Mesenchymal stem cell (in vitro differentiated cells and primary cell): ENCODE measurements at regions not wholly inside any gene's neighbourhood (a gene's known extent, or its start where the extent isn't known, plus 50 kb on each side); places are given as distances from the start of the nearest gene placed in this dataset.

Experiments used
- DNase-seq: peaks from one replicate; pipeline ENCODE4 v3.0.0-alpha.2; 2013
- H2AFZ ChIP-seq: one replicate; pipeline ENCODE4 v1.6.1; 2013; ENCODE audit warnings: low read depth, mild to moderate bottlenecking, control low read depth, inconsistent platforms, low read length, moderate library complexity
- H2AK5ac ChIP-seq: 2 replicates; pipeline ENCODE4 v1.6.1; 2013; ENCODE audit warnings: low read length, moderate library complexity, mild to moderate bottlenecking, inconsistent platforms; ENCODE audit not compliant: severe bottlenecking
- H2BK120ac ChIP-seq: one replicate; pipeline ENCODE4 v1.6.1; 2013; ENCODE audit warnings: low read depth, mild to moderate bottlenecking, inconsistent platforms, low read length, moderate library complexity
- H2BK12ac ChIP-seq, 2 experiments: one replicate each; pipeline ENCODE4 v1.6.1; 2013; ENCODE audit warnings: inconsistent platforms in 2 of 2, low read length in 2 of 2, mild to moderate bottlenecking in 2 of 2, moderate library complexity in 2 of 2, control low read depth in 1 of 2
- H2BK15ac ChIP-seq: one replicate; pipeline ENCODE4 v1.6.1; 2013; ENCODE audit warnings: mild to moderate bottlenecking, low read depth, inconsistent platforms; ENCODE audit not compliant: poor library complexity, severe bottlenecking
- H2BK5ac ChIP-seq: 2 replicates; pipeline ENCODE4 v1.6.1; 2013; ENCODE audit warnings: low read depth, mild to moderate bottlenecking, low read length, control low read depth, inconsistent platforms; ENCODE audit not compliant: poor library complexity, severe bottlenecking
- H3K14ac ChIP-seq, 2 experiments: one replicate each; pipeline ENCODE4 v1.6.1; 2013; ENCODE audit warnings: inconsistent platforms in 2 of 2, low read length in 2 of 2, control low read depth in 1 of 2, mild to moderate bottlenecking in 1 of 2, moderate library complexity in 1 of 2
- H3K18ac ChIP-seq, 2 experiments: one replicate each; pipeline ENCODE4 v1.6.1; 2013; ENCODE audit warnings: inconsistent platforms in 2 of 2, low read length in 2 of 2, control low read depth in 1 of 2, low read depth in 1 of 2, mild to moderate bottlenecking in 1 of 2
- H3K23ac ChIP-seq, 2 experiments: one replicate each; pipeline ENCODE4 v1.6.1; 2013; ENCODE audit warnings: inconsistent platforms in 2 of 2, low read length in 2 of 2, mild to moderate bottlenecking in 2 of 2, moderate library complexity in 2 of 2, control low read depth in 1 of 2
- H3K27ac ChIP-seq: 2 replicates; pipeline ENCODE4 v1.5.1; 2013; ENCODE audit warnings: mild to moderate bottlenecking, moderate library complexity, low read length, control low read depth, inconsistent platforms; ENCODE audit not compliant: poor library complexity, severe bottlenecking
- H3K27me3 ChIP-seq, 2 experiments: 2 replicates each; pipeline versions ENCODE4 v1.6.1 to v1.7.0; 2013; ENCODE audit warnings: low read length in 2 of 2, mild to moderate bottlenecking in 2 of 2, moderate library complexity in 2 of 2, control low read depth in 1 of 2, inconsistent platforms in 1 of 2; ENCODE audit not compliant: control insufficient read depth in 1 of 2, insufficient read depth in 1 of 2
- H3K36me3 ChIP-seq, 2 experiments: 2 replicates each; pipeline versions ENCODE4 v1.6.1 to v1.7.0; 2013; ENCODE audit warnings: low read length in 2 of 2, control low read depth in 1 of 2, inconsistent platforms in 1 of 2, low read depth in 1 of 2, mild to moderate bottlenecking in 1 of 2; ENCODE audit not compliant: insufficient read depth in 2 of 2, control insufficient read depth in 1 of 2
- H3K4ac ChIP-seq, 2 experiments: one replicate each; pipeline ENCODE4 v1.6.1; 2013; ENCODE audit warnings: inconsistent platforms in 2 of 2, low read length in 2 of 2, mild to moderate bottlenecking in 2 of 2, moderate library complexity in 2 of 2, control low read depth in 1 of 2, low read depth in 1 of 2
- H3K4me1 ChIP-seq: 2 replicates; pipeline ENCODE4 v1.6.1; 2013; ENCODE audit warnings: low read depth, low read length, control low read depth; ENCODE audit not compliant: control insufficient read depth, insufficient read depth
- H3K4me2 ChIP-seq: 2 replicates; pipeline ENCODE4 v1.6.1; 2013; ENCODE audit warnings: low read length, mild to moderate bottlenecking, inconsistent platforms; ENCODE audit not compliant: poor library complexity, severe bottlenecking
- H3K4me3 ChIP-seq, 2 experiments: 2 replicates each; pipeline versions ENCODE4 v1.5.1 to v1.7.0; 2013; ENCODE audit warnings: low read length in 2 of 2, mild to moderate bottlenecking in 2 of 2, control low read depth in 1 of 2, low read depth in 1 of 2; ENCODE audit not compliant: insufficient read depth in 1 of 2
- H3K79me1 ChIP-seq: replicated peaks from 2 replicates; pipeline ENCODE4 v1.6.1; 2013; ENCODE audit warnings: mild to moderate bottlenecking, control low read depth, low read length, inconsistent platforms; ENCODE audit not compliant: poor library complexity, severe bottlenecking
- H3K9ac ChIP-seq: 2 replicates; pipeline ENCODE4 v1.7.0; 2013; ENCODE audit warnings: mild to moderate bottlenecking, low read length, moderate library complexity
- H3K9me3 ChIP-seq: 2 replicates; pipeline ENCODE4 v1.7.0; 2013; ENCODE audit warnings: mild to moderate bottlenecking, low read length; ENCODE audit not compliant: control insufficient read depth
- H4K8ac ChIP-seq: one replicate; pipeline ENCODE4 v1.6.1; 2013; ENCODE audit warnings: inconsistent platforms, mild to moderate bottlenecking, low read length, moderate library complexity
- H4K91ac ChIP-seq: one replicate; pipeline ENCODE4 v1.6.1; 2013; ENCODE audit warnings: mild to moderate bottlenecking, low read length, inconsistent platforms
- WGBS: methylation state at CpG from one replicate; pipeline ENCODE4 v1.1.7; 2013; ENCODE audit warnings: mixed read lengths; 5-methylcytosine and 5-hydroxymethylcytosine counted together

DNA sequence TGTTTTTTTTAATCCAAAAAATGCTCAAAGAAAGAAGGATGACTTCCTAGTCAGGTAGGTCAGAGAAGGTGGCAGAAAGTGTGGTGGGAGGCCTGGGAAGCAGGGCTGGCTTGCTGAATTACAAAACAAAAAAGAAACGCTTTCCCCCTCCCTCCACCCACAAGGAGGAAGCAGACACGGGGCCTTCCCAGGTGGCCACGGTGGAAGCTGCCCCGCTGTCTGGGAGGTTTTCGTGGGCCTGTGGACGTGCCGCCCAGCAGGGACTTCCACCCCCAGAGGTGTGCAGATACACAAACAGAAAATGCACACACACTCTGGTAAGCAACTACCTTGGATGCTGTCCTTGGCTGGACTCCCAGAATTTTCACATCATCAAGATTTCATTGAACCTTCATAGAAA, 198.2 kb upstream of the CDH4 start:
- Histone ChIP-seq H3K4me1 (no peaks in the 10 kb centered on the region), H3K9ac (no peak overlapping the region), H3K14ac (no peak overlapping the region), H2AFZ (no peak overlapping the region), H2BK120ac (no peak overlapping the region), H3K23ac (no peak overlapping the region), H3K4me3 (no peak overlapping the region), H2BK15ac (no peak overlapping the region), H2AK5ac (no peak overlapping the region), H3K79me1 (no peaks in the 10 kb centered on the region), H4K8ac (no peak overlapping the region), H2BK5ac (no peak overlapping the region), H3K18ac (no peak overlapping the region), H4K91ac (no peak overlapping the region), H3K27ac (no peak overlapping the region), H3K4ac (no peak overlapping the region), H3K9me3 (no peaks in the 10 kb centered on the region), H3K27me3 (peaks cover 0 to 4% of the 10 kb centered on the region in 2 experiments), H3K36me3 (no peaks in the 10 kb centered on the region), H2BK12ac (no peak overlapping the region), H3K4me2 (no peak overlapping the region)
- 76% methylated on average over 7 of the region's 7 CpGs for WGBS
- no peak for DNase-seq

DNA sequence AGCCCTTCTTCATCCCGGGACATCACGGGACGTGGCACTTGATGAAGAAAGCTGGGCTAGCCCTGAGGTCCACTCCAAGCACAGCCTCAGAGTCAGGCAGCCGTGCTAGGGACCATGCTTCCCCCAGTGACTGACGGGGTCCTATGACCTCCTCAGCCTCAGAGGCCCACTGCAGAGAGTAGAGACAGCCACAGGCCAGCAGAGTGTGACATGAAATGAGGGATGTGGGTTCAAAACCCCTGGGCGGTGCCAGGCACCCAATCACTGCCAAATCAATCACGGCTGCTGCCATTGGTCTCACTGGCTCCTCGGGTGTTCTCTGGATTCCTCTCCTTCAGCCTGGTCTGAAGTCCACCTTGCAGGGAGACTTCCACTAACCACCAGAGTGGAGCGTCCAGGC, 197.7 kb upstream of the CDH4 start:
- Histone ChIP-seq H2BK5ac (no peak overlapping the region), H3K27me3 (peaks cover 0 to 4% of the 10 kb centered on the region in 2 experiments), H3K4me3 (no peak overlapping the region), H2BK120ac (no peak overlapping the region), H3K27ac (no peak overlapping the region), H3K79me1 (no peaks in the 10 kb centered on the region), H2BK15ac (no peak overlapping the region), H2BK12ac (no peak overlapping the region), H2AFZ (no peak overlapping the region), H4K8ac (no peak overlapping the region), H3K4me1 (no peaks in the 10 kb centered on the region), H3K4me2 (no peak overlapping the region), H3K18ac (no peak overlapping the region), H3K9ac (no peak overlapping the region), H2AK5ac (no peak overlapping the region), H3K23ac (no peak overlapping the region), H3K9me3 (no peaks in the 10 kb centered on the region), H3K36me3 (no peaks in the 10 kb centered on the region), H3K14ac (no peak overlapping the region), H4K91ac (no peak overlapping the region), H3K4ac (no peak overlapping the region)
- 75% methylated on average over 9 of the region's 9 CpGs for WGBS
- DNase-seq: no peak

DNA sequence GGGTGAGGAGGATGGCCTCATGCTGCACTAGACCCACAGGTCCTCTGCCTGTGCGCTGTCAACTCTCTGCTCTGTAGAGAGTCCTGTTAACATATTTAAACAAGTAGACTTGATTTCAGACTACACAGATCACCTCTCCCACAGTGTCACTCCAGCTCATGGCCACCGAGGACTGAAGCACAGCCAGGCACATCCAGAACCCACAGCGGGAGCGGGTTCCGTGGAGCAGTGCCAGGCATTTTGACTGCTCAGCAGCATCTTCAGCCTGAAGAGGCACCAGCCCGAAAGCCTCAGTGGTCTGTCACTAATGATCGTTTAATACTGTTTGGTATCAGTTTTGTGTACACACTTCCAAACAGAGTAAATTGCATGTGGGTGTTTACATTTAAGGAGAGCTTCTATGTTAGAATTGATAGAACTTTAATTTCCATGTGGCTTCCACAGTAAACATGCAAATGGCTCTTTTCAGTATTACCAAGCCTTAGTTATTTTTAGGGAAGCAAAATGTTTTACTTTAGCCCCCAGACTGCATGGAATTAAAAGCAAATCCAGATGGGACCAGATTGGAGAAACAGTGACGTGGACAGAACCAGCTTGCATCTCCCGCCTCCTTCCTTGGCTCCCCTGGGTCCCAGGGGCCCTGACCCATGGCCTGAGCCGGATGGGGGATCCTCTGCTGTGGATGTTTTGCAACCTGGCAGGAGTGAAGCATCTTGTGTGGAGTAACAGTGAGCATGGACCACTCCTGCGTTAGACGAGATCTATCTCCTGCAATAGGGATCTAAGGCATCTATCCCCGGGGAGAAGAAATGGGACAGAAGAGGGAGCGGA, 196.7 kb upstream of the CDH4 start:
- H3K4me2 ChIP-seq: no peak overlapping the region
- H3K9me3 ChIP-seq: peaks cover 2% of the 10 kb centered on the region

DNA sequence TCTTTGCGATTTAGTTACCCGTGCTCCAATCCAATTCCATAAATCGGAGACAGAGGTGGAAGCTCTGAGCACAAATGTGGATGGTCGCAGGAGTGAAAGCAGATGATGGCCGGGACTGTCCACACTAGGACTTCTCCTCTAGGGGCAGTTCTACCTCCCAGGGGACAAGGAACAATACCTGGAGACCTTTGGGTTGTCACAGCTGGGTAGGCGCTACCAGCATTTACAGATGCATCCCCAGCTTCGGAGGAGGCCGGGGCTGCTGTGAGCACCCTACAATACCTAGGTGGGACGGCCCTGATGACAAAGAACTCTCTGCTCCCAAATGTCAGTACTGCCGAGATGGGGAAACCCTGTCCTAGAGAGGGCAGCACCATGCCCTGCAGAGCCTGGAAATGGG, 195.9 kb upstream of the CDH4 start:
- Histone ChIP-seq H3K4me2 (no peak overlapping the region), H3K14ac (no peak overlapping the region), H3K23ac (no peak overlapping the region), H3K27me3 (peaks cover 0 to 4% of the 10 kb centered on the region in 2 experiments), H2BK15ac (no peak overlapping the region), H3K36me3 (no peaks in the 10 kb centered on the region), H3K79me1 (no peaks in the 10 kb centered on the region), H3K4me3 (no peak overlapping the region), H3K4ac (no peak overlapping the region), H3K9me3 (peaks cover 6% of the 10 kb centered on the region), H2BK5ac (no peak overlapping the region), H4K91ac (no peak overlapping the region), H2AFZ (no peak overlapping the region), H2AK5ac (no peak overlapping the region), H3K18ac (no peak overlapping the region), H3K27ac (no peak overlapping the region), H4K8ac (no peak overlapping the region), H2BK120ac (no peak overlapping the region), H2BK12ac (no peak overlapping the region), H3K9ac (no peak overlapping the region), H3K4me1 (no peaks in the 10 kb centered on the region)
- WGBS: 81% methylated on average over 10 of the region's 10 CpGs
- DNase-seq: no peak

More for the DNA sequence above, 196.7 kb upstream of the CDH4 start:
- H2AK5ac ChIP-seq: no peak overlapping the region
- H3K4me3 ChIP-seq: no peak overlapping the region
- no peak overlapping the region for H3K4ac ChIP-seq
- no peak overlapping the region for H2BK5ac ChIP-seq
- DNase-seq: no peak
- peaks cover 0 to 4% of the 10 kb centered on the region in 2 experiments for H3K27me3 ChIP-seq
- H2AFZ ChIP-seq: no peak overlapping the region
- no peak overlapping the region for H3K23ac ChIP-seq
- no peak overlapping the region for H3K18ac ChIP-seq
- H2BK120ac ChIP-seq: no peak overlapping the region
- H3K9ac ChIP-seq: no peak overlapping the region
- no peak overlapping the region for H2BK12ac ChIP-seq
- H3K27ac ChIP-seq: no peak overlapping the region
- no peaks in the 10 kb centered on the region for H3K36me3 ChIP-seq
- H3K4me1 ChIP-seq: no peaks in the 10 kb centered on the region
- H4K8ac ChIP-seq: no peak overlapping the region
- 84% methylated on average over 13 of the region's 14 CpGs for WGBS
- H3K79me1 ChIP-seq: no peaks in the 10 kb centered on the region
- H3K14ac ChIP-seq: no peak overlapping the region
- H2BK15ac ChIP-seq: no peak overlapping the region
- no peak overlapping the region for H4K91ac ChIP-seq
